ENCODE measurements at regions not wholly inside any gene's neighbourhood (a gene's known extent, or its start where the extent isn't known, plus 50 kb on each side); places are given as distances from the start of the nearest gene placed in this dataset.

DNA sequence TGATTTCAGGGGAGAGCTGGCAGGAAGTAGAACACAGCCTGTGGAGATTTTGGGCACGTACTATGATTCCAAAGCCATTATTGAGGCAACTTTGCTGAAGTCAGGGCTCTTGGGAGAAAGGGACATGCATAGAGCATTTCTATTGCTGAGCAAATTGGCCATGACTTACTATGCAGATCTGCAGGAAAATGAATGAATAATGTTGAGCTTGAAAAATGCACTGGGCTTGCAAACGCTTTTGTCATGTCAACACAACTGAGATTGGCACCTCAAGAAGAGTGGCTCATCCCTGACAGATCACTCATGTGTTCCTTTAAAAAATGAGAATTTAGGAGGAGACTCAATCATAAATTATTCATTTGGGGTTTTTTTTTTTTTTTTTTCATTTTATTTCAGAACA is 230.5 kb downstream of the MBD2 start:
- no peak for ATAC-seq
- TF ChIP-seq ZNF766 (CRISPR knock-in tag; conservative IDR thresholded peaks at IDR 0.05) (no peak), RFX1 (IDR thresholded peaks at IDR 0.05) (no peak), ZNF174 (CRISPR knock-in tag; IDR thresholded peaks at IDR 0.05) (no peak), ZNF165 (CRISPR knock-in tag; IDR thresholded peaks at IDR 0.05; ENCODE audit: borderline replicate concordance) (no peak), KDM1A (IDR thresholded peaks at IDR 0.05) (no peak), MXI1 (IDR thresholded peaks at IDR 0.05; ENCODE audit: low read depth, low read length) (no peak), ZBTB7A (IDR thresholded peaks at IDR 0.05; ENCODE audit: borderline replicate concordance, control insufficient read depth, low read depth, low read length) (no peak), ZNF57 (CRISPR knock-in tag; IDR thresholded peaks at IDR 0.05) (no peak), NFYB (IDR thresholded peaks at IDR 0.05; ENCODE audit: extremely low read depth, insufficient read length) (no peak), POLR3A (IDR thresholded peaks at IDR 0.05; ENCODE audit: borderline replicate concordance, extremely low read depth, insufficient read depth, insufficient read length) (no peak), PYGO2 (tag; IDR thresholded peaks at IDR 0.05) (no peak), HOXB6 (CRISPR knock-in tag; IDR thresholded peaks at IDR 0.05; ENCODE audit: borderline replicate concordance) (no peak), ZNF785 (CRISPR knock-in tag; IDR thresholded peaks at IDR 0.05) (no peak), POLR2B (IDR thresholded peaks at IDR 0.05; ENCODE audit: low read depth, partially characterized antibody) (no peak)
- TF ChIP-seq, protein P1, sequence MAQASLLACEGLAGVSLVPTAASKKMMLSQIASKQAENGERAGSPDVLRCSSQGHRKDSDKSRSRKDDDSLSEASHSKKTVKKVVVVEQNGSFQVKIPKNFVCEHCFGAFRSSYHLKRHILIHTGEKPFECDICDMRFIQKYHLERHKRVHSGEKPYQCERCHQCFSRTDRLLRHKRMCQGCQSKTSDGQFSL (CRISPR knock-in tag; IDR thresholded peaks at IDR 0.05), result no peak
- TF ChIP-seq, protein P1 (tag; IDR thresholded peaks at IDR 0.05), result no peak
- TF ChIP-seq, protein P2, sequence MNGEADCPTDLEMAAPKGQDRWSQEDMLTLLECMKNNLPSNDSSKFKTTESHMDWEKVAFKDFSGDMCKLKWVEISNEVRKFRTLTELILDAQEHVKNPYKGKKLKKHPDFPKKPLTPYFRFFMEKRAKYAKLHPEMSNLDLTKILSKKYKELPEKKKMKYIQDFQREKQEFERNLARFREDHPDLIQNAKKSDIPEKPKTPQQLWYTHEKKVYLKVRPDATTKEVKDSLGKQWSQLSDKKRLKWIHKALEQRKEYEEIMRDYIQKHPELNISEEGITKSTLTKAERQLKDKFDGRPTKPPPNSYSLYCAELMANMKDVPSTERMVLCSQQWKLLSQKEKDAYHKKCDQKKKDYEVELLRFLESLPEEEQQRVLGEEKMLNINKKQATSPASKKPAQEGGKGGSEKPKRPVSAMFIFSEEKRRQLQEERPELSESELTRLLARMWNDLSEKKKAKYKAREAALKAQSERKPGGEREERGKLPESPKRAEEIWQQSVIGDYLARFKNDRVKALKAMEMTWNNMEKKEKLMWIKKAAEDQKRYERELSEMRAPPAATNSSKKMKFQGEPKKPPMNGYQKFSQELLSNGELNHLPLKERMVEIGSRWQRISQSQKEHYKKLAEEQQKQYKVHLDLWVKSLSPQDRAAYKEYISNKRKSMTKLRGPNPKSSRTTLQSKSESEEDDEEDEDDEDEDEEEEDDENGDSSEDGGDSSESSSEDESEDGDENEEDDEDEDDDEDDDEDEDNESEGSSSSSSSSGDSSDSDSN (IDR thresholded peaks at IDR 0.05; ENCODE audit: borderline replicate concordance in 1 of 2, low read depth in 2 of 2, low read length in 2 of 2), result no peak
- TF ChIP-seq, protein P3, sequence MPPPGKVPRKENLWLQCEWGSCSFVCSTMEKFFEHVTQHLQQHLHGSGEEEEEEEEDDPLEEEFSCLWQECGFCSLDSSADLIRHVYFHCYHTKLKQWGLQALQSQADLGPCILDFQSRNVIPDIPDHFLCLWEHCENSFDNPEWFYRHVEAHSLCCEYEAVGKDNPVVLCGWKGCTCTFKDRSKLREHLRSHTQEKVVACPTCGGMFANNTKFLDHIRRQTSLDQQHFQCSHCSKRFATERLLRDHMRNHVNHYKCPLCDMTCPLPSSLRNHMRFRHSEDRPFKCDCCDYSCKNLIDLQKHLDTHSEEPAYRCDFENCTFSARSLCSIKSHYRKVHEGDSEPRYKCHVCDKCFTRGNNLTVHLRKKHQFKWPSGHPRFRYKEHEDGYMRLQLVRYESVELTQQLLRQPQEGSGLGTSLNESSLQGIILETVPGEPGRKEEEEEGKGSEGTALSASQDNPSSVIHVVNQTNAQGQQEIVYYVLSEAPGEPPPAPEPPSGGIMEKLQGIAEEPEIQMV (tag; conservative IDR thresholded peaks at IDR 0.05; ENCODE audit: low read depth), result no peak
- TF ChIP-seq, protein P4, sequence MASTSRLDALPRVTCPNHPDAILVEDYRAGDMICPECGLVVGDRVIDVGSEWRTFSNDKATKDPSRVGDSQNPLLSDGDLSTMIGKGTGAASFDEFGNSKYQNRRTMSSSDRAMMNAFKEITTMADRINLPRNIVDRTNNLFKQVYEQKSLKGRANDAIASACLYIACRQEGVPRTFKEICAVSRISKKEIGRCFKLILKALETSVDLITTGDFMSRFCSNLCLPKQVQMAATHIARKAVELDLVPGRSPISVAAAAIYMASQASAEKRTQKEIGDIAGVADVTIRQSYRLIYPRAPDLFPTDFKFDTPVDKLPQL (IDR thresholded peaks at IDR 0.05; ENCODE audit: extremely low read depth, insufficient read length), result no peak

More for the DNA sequence above, 230.5 kb downstream of the MBD2 start:
- BruUV-seq (replicated peaks), result no TSS peak
- H3K9ac ChIP-seq (ENCODE audit: insufficient read depth in 1 of 2, low read depth in 2 of 2, low read length in 2 of 2), result no peak overlapping the region
- no peak overlapping the region for H3K4me3 ChIP-seq
- 0% methylated on average over 2 of the region's 2 CpGs for WGBS (ENCODE audit: insufficient coverage, low coverage, missing lambda C conversion rate)
- ChIA-PET POLR2A (no interaction called here), CTCF (ENCODE audit: low intra/inter-chr PET ratio) (no interaction called here)
- H2AFZ ChIP-seq (ENCODE audit: low read depth, low read length), result no peak overlapping the region
- H3K4me1 ChIP-seq (replicated peaks in 1 of 2; ENCODE audit: control insufficient read depth in 2 of 2, insufficient read depth in 2 of 2, low read length in 2 of 2), result no peaks in the 10 kb centered on the region
- H3K9me3 ChIP-seq (replicated peaks; ENCODE audit: control insufficient read depth, insufficient read depth, low read depth, low read length), result no peaks in the 10 kb centered on the region
- no peak overlapping the region for H3K4me2 ChIP-seq (ENCODE audit: insufficient read depth, low read length)
- H3K27me3 ChIP-seq (ENCODE audit: control insufficient read depth in 2 of 2, insufficient read depth in 2 of 2, low read length in 2 of 2), result no peaks in the 10 kb centered on the region
- H3K79me2 ChIP-seq (ENCODE audit: control insufficient read depth, insufficient read depth, low read length), result no peaks in the 10 kb centered on the region
- DNase-seq (ENCODE audit: extremely low read depth in 1 of 4, low spot score in 3 of 4) (no peak), FAIRE-seq (no peak)
- no peak overlapping the region for H3K27ac ChIP-seq (ENCODE audit: extremely low read depth, low read depth, low read length)
- in situ Hi-C loops (cut with MboI), result no loop called here
- no peaks in the 10 kb centered on the region for H3K9me1 ChIP-seq (ENCODE audit: control insufficient read depth, insufficient read depth, low read length)
- intact Hi-C loops (cut with micrococcal nuclease), result no loop called here
- H3K36me3 ChIP-seq (ENCODE audit: control insufficient read depth, insufficient read depth, low read length), result no peaks in the 10 kb centered on the region
- no peaks in the 10 kb centered on the region for H4K20me1 ChIP-seq (replicated peaks; ENCODE audit: control insufficient read depth, insufficient read depth, low read length)

Measured in K562 (cell line).